HEK293T (cell line): ENCODE measurements at regions not wholly inside any gene's neighbourhood (a gene's known extent, or its start where the extent isn't known, plus 50 kb on each side); places are given as distances from the start of the nearest gene placed in this dataset.
"Not testable (repeated sequence)": the region's sequence is repeated elsewhere in the genome, so short reads cannot be mapped to it uniquely, and the experiment has no call there.

ENCODE experiments used
- CTCF ChIA-PET: fragments of 350-600 bp; formaldehyde crosslinking; extraction: SDS; loops from one replicate; lab custom pipeline; 2021; ENCODE audit warnings: antibody characterized with exemption, inconsistent platforms; lab: Yijun Ruan, JAX
- POLR2A ChIA-PET: fragments of 350-600 bp; formaldehyde crosslinking; extraction: SDS; loops from one replicate; lab custom pipeline; 2020; ENCODE audit warnings: antibody characterized with exemption, inconsistent platforms; lab: Yijun Ruan, JAX
- DNase-seq: peaks from one replicate; pipeline ENCODE4 v3.0.0; 2012; ENCODE audit warnings: mixed read lengths; ENCODE audit errors: extremely low spot score
- ARNT ChIP-seq: fragments of 450-650 bp; IDR thresholded peaks from 2 replicates; pipeline ENCODE4 v1.6.1; 2017; ENCODE audit warnings: mild to moderate bottlenecking
- BHLHE40 ChIP-seq: fragments of 450-650 bp; IDR thresholded peaks from 2 replicates; pipeline ENCODE4 v1.6.1; 2016; ENCODE audit warnings: mild to moderate bottlenecking, moderate library complexity, borderline replicate concordance
- CTBP1 ChIP-seq: fragments of 450-650 bp; IDR thresholded peaks from 2 replicates; pipeline ENCODE4 v1.6.1; 2016; ENCODE audit warnings: borderline replicate concordance
- ELF4 ChIP-seq: fragments of 450-650 bp; IDR thresholded peaks from 2 replicates; pipeline ENCODE4 v1.6.1; 2017; ENCODE audit warnings: antibody characterized with exemption
- FOXA1 ChIP-seq: fragments of 450-650 bp; IDR thresholded peaks from 2 replicates; pipeline ENCODE4 v1.6.1; 2016; ENCODE audit warnings: mild to moderate bottlenecking
- FOXK2 ChIP-seq: fragments of 450-650 bp; IDR thresholded peaks from 2 replicates; pipeline ENCODE4 v1.6.1; 2016; ENCODE audit warnings: mild to moderate bottlenecking
- FOXM1 ChIP-seq: fragments of 450-650 bp; IDR thresholded peaks from 2 replicates; pipeline ENCODE4 v1.6.1; 2017; ENCODE audit warnings: mild to moderate bottlenecking, borderline replicate concordance
- HDGF ChIP-seq: fragments of 450-650 bp; IDR thresholded peaks from 2 replicates; pipeline ENCODE4 v1.6.1; 2017; ENCODE audit warnings: antibody characterized with exemption, borderline replicate concordance
- L3MBTL2 ChIP-seq: fragments of 450-650 bp; conservative IDR thresholded peaks from 2 replicates; pipeline ENCODE4 v1.6.1; 2016; ENCODE audit warnings: mild to moderate bottlenecking
- LEF1 ChIP-seq: fragments of 450-650 bp; IDR thresholded peaks from 2 replicates; pipeline ENCODE4 v1.6.1; 2017; ENCODE audit warnings: mild to moderate bottlenecking, borderline replicate concordance
- NFRKB ChIP-seq: fragments of 450-650 bp; IDR thresholded peaks from 2 replicates; pipeline ENCODE4 v1.6.1; 2016; ENCODE audit warnings: mild to moderate bottlenecking, moderate library complexity
- SP1 ChIP-seq: fragments of 450-650 bp; IDR thresholded peaks from 2 replicates; pipeline ENCODE4 v1.6.1; 2017
- SUZ12 ChIP-seq: fragments of 450-650 bp; IDR thresholded peaks from 2 replicates; pipeline ENCODE4 v1.6.1; 2016; ENCODE audit warnings: mild to moderate bottlenecking
- TARDBP ChIP-seq: fragments of 450-650 bp; IDR thresholded peaks from 2 replicates; pipeline ENCODE4 v1.6.1; 2016
- ZNF384 ChIP-seq: fragments of 450-650 bp; IDR thresholded peaks from 2 replicates; pipeline ENCODE4 v1.6.1; 2016
- TF ChIP-seq, protein P1 (sequence below): fragments of 450-650 bp; IDR thresholded peaks from 2 replicates; pipeline ENCODE4 v1.6.1; 2016

GRCh38 chr2:239548965-239549595 lies 148.3 kb upstream of the HDAC4 start:
- TF ChIP-seq, protein P1, sequence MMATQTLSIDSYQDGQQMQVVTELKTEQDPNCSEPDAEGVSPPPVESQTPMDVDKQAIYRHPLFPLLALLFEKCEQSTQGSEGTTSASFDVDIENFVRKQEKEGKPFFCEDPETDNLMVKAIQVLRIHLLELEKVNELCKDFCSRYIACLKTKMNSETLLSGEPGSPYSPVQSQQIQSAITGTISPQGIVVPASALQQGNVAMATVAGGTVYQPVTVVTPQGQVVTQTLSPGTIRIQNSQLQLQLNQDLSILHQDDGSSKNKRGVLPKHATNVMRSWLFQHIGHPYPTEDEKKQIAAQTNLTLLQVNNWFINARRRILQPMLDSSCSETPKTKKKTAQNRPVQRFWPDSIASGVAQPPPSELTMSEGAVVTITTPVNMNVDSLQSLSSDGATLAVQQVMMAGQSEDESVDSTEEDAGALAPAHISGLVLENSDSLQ = no peak
- TF ChIP-seq L3MBTL2 (no peak), HDGF (no peak), TARDBP (no peak), ARNT (no peak), FOXM1 (no peak), ZNF384 (no peak), FOXA1 (no peak), FOXK2 (no peak), CTBP1 (no peak), SP1 (no peak), NFRKB (no peak), SUZ12 (no peak), ELF4 (no peak), BHLHE40 (no peak), LEF1 (no peak)
- ChIA-PET POLR2A (no interaction called here), CTCF (no interaction called here)
- DNase-seq = no peak

- ChIA-PET POLR2A (no interaction called here), CTCF (no interaction called here)
- no peak for DNase-seq
- TF ChIP-seq ELF4 = no peak
- no peak for TF ChIP-seq ARNT
- TF ChIP-seq HDGF = no peak
- no peak for TF ChIP-seq FOXA1
- no peak for TF ChIP-seq NFRKB
- TF ChIP-seq ZNF384 = no peak
- TF ChIP-seq LEF1 = no peak
- TF ChIP-seq L3MBTL2 = no peak
- TF ChIP-seq TARDBP = no peak
- no peak for TF ChIP-seq BHLHE40
- no peak for TF ChIP-seq FOXK2
- TF ChIP-seq SUZ12 = no peak
- TF ChIP-seq CTBP1 = no peak
- TF ChIP-seq SP1 = no peak
Observed at GRCh38 chr2:239548451-239548871, 147.6 kb upstream of the HDAC4 start.

GRCh38 chr2:239547140-239547539 lies 146.3 kb upstream of the HDAC4 start:
- DNase-seq, POLR2A ChIA-PET, CTCF ChIA-PET: not testable (repeated sequence)

- DNase-seq = no peak
- ChIA-PET CTCF (no interaction called here), POLR2A (no interaction called here)
- no peak for TF ChIP-seq SP1
- no peak for TF ChIP-seq BHLHE40
Observed at GRCh38 chr2:239546541-239546940, 145.7 kb upstream of the HDAC4 start.

DNA sequence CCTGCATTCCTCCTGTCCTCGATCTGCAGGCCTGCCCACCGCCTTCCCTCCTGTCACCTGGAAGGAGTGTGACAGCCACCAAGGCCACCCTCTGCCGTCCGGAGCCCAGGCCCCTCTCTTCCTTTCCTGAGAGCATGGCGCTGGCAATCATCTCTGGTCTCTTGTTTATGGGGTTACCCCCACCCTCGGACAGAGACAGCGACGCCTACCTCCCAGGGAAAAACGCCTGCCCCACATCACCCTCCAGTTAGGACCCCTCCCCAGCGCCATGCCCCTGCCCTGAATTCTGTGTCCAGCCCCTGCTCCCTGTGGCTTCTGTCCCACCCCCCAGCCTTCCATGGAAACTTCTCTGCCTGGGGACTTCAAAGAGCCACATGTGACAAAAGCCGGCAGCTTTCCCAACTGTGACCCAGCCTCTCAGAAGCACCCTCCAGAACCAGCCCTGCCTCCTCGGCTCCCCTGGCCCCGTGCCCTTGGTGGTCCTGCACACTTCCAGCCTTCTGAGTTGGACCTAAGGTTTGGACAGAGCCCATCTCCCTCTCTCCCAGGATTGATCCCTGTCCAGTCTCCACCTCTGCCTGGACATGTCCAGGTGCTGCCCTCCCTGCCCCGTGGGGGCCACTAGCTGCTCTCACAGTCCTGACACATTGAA lies 145.0 kb upstream of the HDAC4 start:
- CTCF ChIA-PET = no interaction called here
- TF ChIP-seq FOXA1 (no peak), ZNF384 (no peak), SUZ12 (no peak), HDGF (no peak), FOXM1 (no peak), ELF4 (no peak), FOXK2 (no peak), ARNT (no peak), SP1 (no peak), L3MBTL2 (no peak), NFRKB (no peak), CTBP1 (no peak), BHLHE40 (no peak), LEF1 (no peak), TARDBP (no peak)
- TF ChIP-seq, protein P1 = no peak
- no peak for DNase-seq
- POLR2A ChIA-PET = no interaction called here

GRCh38 chr2:239544918-239545465 lies 144.2 kb upstream of the HDAC4 start:
- POLR2A ChIA-PET = no interaction called here
- TF ChIP-seq ZNF384 = no peak
- TF ChIP-seq L3MBTL2 = no peak
- TF ChIP-seq, protein P1 = no peak
- no peak for TF ChIP-seq SUZ12
- TF ChIP-seq SP1 = no peak
- no peak for TF ChIP-seq FOXA1
- TF ChIP-seq LEF1 = no peak
- TF ChIP-seq ELF4 = no peak
- no peak for TF ChIP-seq FOXM1
- TF ChIP-seq NFRKB = no peak
- TF ChIP-seq CTBP1 = no peak
- no peak for TF ChIP-seq TARDBP
- no peak for TF ChIP-seq ARNT
- no peak for TF ChIP-seq FOXK2
- TF ChIP-seq BHLHE40 = no peak
- CTCF ChIA-PET = no interaction called here
- DNase-seq = no peak
